Liver (tissue), 8 donors: ENCODE measurements at regions not wholly inside any gene's neighbourhood (a gene's known extent, or its start where the extent isn't known, plus 50 kb on each side); places are given as distances from the start of the nearest gene placed in this dataset.

Source experiments
- DNase-seq: peaks from one replicate; pipeline ENCODE4 v3.0.0-alpha.2; 2017; ENCODE audit warnings: low spot score
- H3K27ac ChIP-seq, 2 donors: one replicate each; pipeline ENCODE4 v1.7.0; 2013; ENCODE audit warnings: inconsistent platforms in 2 of 2, low read length in 2 of 2, control low read depth in 1 of 2, low read depth in 1 of 2, mild to moderate bottlenecking in 1 of 2
- H3K27me3 ChIP-seq, 4 donors: one replicate each; pipeline versions ENCODE4 v1.6.1 to v1.7.0; 2013; ENCODE audit warnings: low read length in 3 of 4, inconsistent platforms in 1 of 4, mild to moderate bottlenecking in 1 of 4, moderate library complexity in 1 of 4; ENCODE audit not compliant: control insufficient read depth in 4 of 4, insufficient read depth in 4 of 4
- H3K36me3 ChIP-seq, 4 donors: one replicate each; pipeline versions ENCODE4 v1.6.1 to v1.7.0; 2013; ENCODE audit warnings: low read length in 3 of 4, mild to moderate bottlenecking in 3 of 4, low read depth in 1 of 4, moderate library complexity in 1 of 4; ENCODE audit not compliant: control insufficient read depth in 4 of 4, insufficient read depth in 3 of 4
- H3K4me1 ChIP-seq, 4 donors: one replicate each; pipeline versions ENCODE4 v1.6.1 to v1.7.0; 2013; ENCODE audit warnings: low read length in 3 of 4, mild to moderate bottlenecking in 3 of 4, moderate library complexity in 1 of 4; ENCODE audit not compliant: control insufficient read depth in 4 of 4, insufficient read depth in 4 of 4
- H3K4me3 ChIP-seq, 3 donors: one replicate each; pipeline versions ENCODE4 v1.6.1 to v1.7.0; 2013; ENCODE audit warnings: low read length in 3 of 3, control low read depth in 1 of 3, low read depth in 1 of 3, mild to moderate bottlenecking in 1 of 3
- H3K9ac ChIP-seq, 2 donors: one replicate each; pipeline ENCODE4 v1.7.0; 2013; ENCODE audit warnings: low read length in 2 of 2, mild to moderate bottlenecking in 2 of 2, moderate library complexity in 2 of 2, control low read depth in 1 of 2, low read depth in 1 of 2
- H3K9me3 ChIP-seq, 4 donors: one replicate each; pipeline versions ENCODE4 v1.6.1 to v1.7.0; 2013; ENCODE audit warnings: low read length in 3 of 4; ENCODE audit not compliant: control insufficient read depth in 4 of 4
- ATF3 ChIP-seq: IDR thresholded peaks from 2 replicates; pipeline ENCODE4 v1.6.1; 2016; ENCODE audit warnings: antibody characterized with exemption
- CTCF ChIP-seq: fragments of 150-350 bp; IDR thresholded peaks from 2 replicates; pipeline ENCODE4 v1.5.1; 2017; ENCODE audit warnings: improper control_type of control experiment, low read depth, low read length; ENCODE audit not compliant: missing input control
- EGR1 ChIP-seq, 2 donors: IDR thresholded peaks; 2 replicates each; pipeline ENCODE4 v1.6.1; 2016 to 2018; ENCODE audit warnings: antibody characterized with exemption in 2 of 2, low read depth in 2 of 2
- FOXA1 ChIP-seq: IDR thresholded peaks from 2 replicates; pipeline ENCODE4 v1.6.1; 2016; ENCODE audit warnings: antibody characterized with exemption
- FOXA2 ChIP-seq: IDR thresholded peaks from 2 replicates; pipeline ENCODE4 v1.6.1; 2016; ENCODE audit warnings: antibody characterized with exemption
- GABPA ChIP-seq, 2 donors: IDR thresholded peaks in 1 of 2; conservative IDR thresholded peaks in 1 of 2; 2 replicates each; pipeline ENCODE4 v1.6.1; 2016; ENCODE audit warnings: antibody characterized with exemption in 2 of 2, mild to moderate bottlenecking in 1 of 2, moderate library complexity in 1 of 2
- HNF4A ChIP-seq, 2 donors: conservative IDR thresholded peaks; 2 replicates each; pipeline ENCODE4 v1.6.1; 2016; ENCODE audit warnings: antibody characterized with exemption in 2 of 2, mild to moderate bottlenecking in 2 of 2
- HNF4G ChIP-seq: IDR thresholded peaks from 2 replicates; pipeline ENCODE4 v1.6.1; 2016; ENCODE audit warnings: antibody characterized with exemption
- JUND ChIP-seq, 2 donors: IDR thresholded peaks; 2 replicates each; pipeline ENCODE4 v1.6.1; 2016; ENCODE audit warnings: antibody characterized with exemption in 2 of 2
- MAX ChIP-seq: IDR thresholded peaks from 2 replicates; pipeline ENCODE4 v1.6.1; 2016; ENCODE audit warnings: antibody characterized with exemption
- NR2F2 ChIP-seq: IDR thresholded peaks from 2 replicates; pipeline ENCODE4 v1.6.1; 2016; ENCODE audit warnings: antibody characterized with exemption
- RAD21 ChIP-seq, 2 donors: IDR thresholded peaks; 2 replicates each; pipeline ENCODE4 v1.6.1; 2016; ENCODE audit warnings: antibody characterized with exemption in 2 of 2, mild to moderate bottlenecking in 2 of 2
- RXRA ChIP-seq, 2 donors: IDR thresholded peaks; 2 replicates each; pipeline ENCODE4 v1.6.1; 2017 to 2018; ENCODE audit warnings: antibody characterized with exemption in 2 of 2, mild to moderate bottlenecking in 1 of 2
- TAF1 ChIP-seq: conservative IDR thresholded peaks from 2 replicates; pipeline ENCODE4 v1.6.1; 2016; ENCODE audit warnings: antibody characterized with exemption, mild to moderate bottlenecking
- YY1 ChIP-seq: IDR thresholded peaks from 2 replicates; pipeline ENCODE4 v1.6.1; 2016; ENCODE audit warnings: antibody characterized with exemption, mild to moderate bottlenecking
- ZBTB33 ChIP-seq: IDR thresholded peaks from 2 replicates; pipeline ENCODE4 v1.6.1; 2016; ENCODE audit warnings: antibody characterized with exemption
- WGBS: extraction: QIAGEN DNeasy Blood & Tissue Kit; methylation state at CpG from one replicate; pipeline ENCODE4 v1.1.7; 2013; 5-methylcytosine and 5-hydroxymethylcytosine counted together
- donor health status: healthy.
- donor health status: healthy.
- donor health status: healthy.
- donor health status: healthy.
- donor health status: healthy.

GRCh38 chr13:22154041-22154440, 483.2 kb downstream of the FGF9 start:
- Histone ChIP-seq H3K36me3 (no peaks in the 10 kb centered on the region), H3K9me3 (peaks cover 0 to 2% (median 0%) of the 10 kb centered on the region in 4 donors), H3K4me3 (no peak overlapping the region), H3K27me3 (peaks cover 0 to 3% (median 0%) of the 10 kb centered on the region in 4 donors), H3K4me1 (no peaks in the 10 kb centered on the region), H3K27ac (no peak overlapping the region), H3K9ac (no peak overlapping the region)
- no peak for TF ChIP-seq RAD21 (IDR thresholded peaks at IDR 0.05)
- TF ChIP-seq TAF1 = no peak
- no peak for TF ChIP-seq ATF3
- no peak for TF ChIP-seq MAX
- TF ChIP-seq RXRA (IDR thresholded peaks at IDR 0.05) = no peak
- TF ChIP-seq GABPA (IDR thresholded peaks at IDR 0.05 in 1 of 2, conservative IDR thresholded peaks at IDR 0.05 in 1 of 2) = no peak
- TF ChIP-seq FOXA1 = no peak
- no peak for TF ChIP-seq JUND (IDR thresholded peaks at IDR 0.05)
- no peak for TF ChIP-seq FOXA2
- no peak for TF ChIP-seq YY1
- TF ChIP-seq EGR1 (IDR thresholded peaks at IDR 0.05; ENCODE audit: low read depth in 2 of 2) = no peak
- TF ChIP-seq HNF4G = no peak
- no peak for TF ChIP-seq NR2F2
- no peak for TF ChIP-seq CTCF
- TF ChIP-seq ZBTB33 = no peak
- TF ChIP-seq HNF4A (conservative IDR thresholded peaks at IDR 0.05) = no peak
- no peak for DNase-seq
- WGBS = 72% methylated on average over 3 of the region's 3 CpGs

- H3K36me3 ChIP-seq = no peaks in the 10 kb centered on the region
- no peaks in the 10 kb centered on the region for H3K4me1 ChIP-seq
- no peak overlapping the region for H3K27ac ChIP-seq
- no peak overlapping the region for H3K9ac ChIP-seq
- no peak overlapping the region for H3K4me3 ChIP-seq
- no peaks in the 10 kb centered on the region for H3K9me3 ChIP-seq
- no peaks in the 10 kb centered on the region for H3K27me3 ChIP-seq
- WGBS = 79% methylated on average over 3 of the region's 3 CpGs
- DNase-seq = no peak
- TF ChIP-seq ATF3 = no peak
- no peak for TF ChIP-seq HNF4A (conservative IDR thresholded peaks at IDR 0.05)
- TF ChIP-seq TAF1 = no peak
- no peak for TF ChIP-seq MAX
These were observed 491.0 kb downstream of the FGF9 start for GRCh38 chr13:22161871-22162270.
